ENCODE measurements at regions not wholly inside any gene's neighbourhood (a gene's known extent, or its start where the extent isn't known, plus 50 kb on each side); places are given as distances from the start of the nearest gene placed in this dataset.

DNA sequence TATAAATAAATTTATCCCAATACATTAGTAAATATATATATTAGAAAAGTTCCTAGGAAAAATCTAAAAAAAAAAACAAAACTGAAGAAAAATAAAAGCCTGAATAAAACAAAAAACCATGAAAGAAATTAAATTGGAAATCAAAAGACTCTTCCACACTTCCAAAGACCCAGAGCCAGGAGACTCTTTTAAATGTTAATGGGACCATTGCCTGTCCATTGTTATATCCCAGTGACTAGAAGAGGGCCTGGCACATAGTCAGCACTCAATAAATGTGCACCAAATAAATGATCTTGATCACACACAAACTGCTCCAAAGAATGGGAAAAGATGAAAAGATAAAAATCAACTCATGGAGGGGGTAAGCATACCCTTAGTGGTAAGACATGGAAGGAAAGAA is 51.3 kb upstream of the CLDN18 start:
- no peaks in the 10 kb centered on the region for H3K36me3 ChIP-seq (ENCODE audit: control insufficient read depth, insufficient read depth, low read length)
- no peak for DNase-seq (ENCODE audit: low read depth)
- TF ChIP-seq, protein P1, sequence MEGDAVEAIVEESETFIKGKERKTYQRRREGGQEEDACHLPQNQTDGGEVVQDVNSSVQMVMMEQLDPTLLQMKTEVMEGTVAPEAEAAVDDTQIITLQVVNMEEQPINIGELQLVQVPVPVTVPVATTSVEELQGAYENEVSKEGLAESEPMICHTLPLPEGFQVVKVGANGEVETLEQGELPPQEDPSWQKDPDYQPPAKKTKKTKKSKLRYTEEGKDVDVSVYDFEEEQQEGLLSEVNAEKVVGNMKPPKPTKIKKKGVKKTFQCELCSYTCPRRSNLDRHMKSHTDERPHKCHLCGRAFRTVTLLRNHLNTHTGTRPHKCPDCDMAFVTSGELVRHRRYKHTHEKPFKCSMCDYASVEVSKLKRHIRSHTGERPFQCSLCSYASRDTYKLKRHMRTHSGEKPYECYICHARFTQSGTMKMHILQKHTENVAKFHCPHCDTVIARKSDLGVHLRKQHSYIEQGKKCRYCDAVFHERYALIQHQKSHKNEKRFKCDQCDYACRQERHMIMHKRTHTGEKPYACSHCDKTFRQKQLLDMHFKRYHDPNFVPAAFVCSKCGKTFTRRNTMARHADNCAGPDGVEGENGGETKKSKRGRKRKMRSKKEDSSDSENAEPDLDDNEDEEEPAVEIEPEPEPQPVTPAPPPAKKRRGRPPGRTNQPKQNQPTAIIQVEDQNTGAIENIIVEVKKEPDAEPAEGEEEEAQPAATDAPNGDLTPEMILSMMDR (IDR thresholded peaks at IDR 0.05; ENCODE audit: insufficient read depth, low read depth, low read length): no peak
- H3K27me3 ChIP-seq (ENCODE audit: control insufficient read depth, insufficient read depth, low read length): no peaks in the 10 kb centered on the region; the same call in 1 of the 2 replicates
- no peak overlapping the region for H3K4me3 ChIP-seq (ENCODE audit: low read depth, low read length)
- POLR2A ChIA-PET: no interaction called here
- CTCF ChIA-PET: interaction anchor here (0.9 to 4.8 kb wide), 2 partner anchors 12 to 111 kb away, joined by 3 to 36 read pairs; no protein-coding TSS in a partner anchor

All from BJ (cell line).